HepG2 (cell line): ENCODE measurements at regions not wholly inside any gene's neighbourhood (a gene's known extent, or its start where the extent isn't known, plus 50 kb on each side); places are given as distances from the start of the nearest gene placed in this dataset.
"Not testable (repeated sequence)": the region's sequence is repeated elsewhere in the genome, so short reads cannot be mapped to it uniquely, and the experiment has no call there.

ENCODE experiments used
- CHD2 ChIP-seq: IDR thresholded peaks from 2 replicates; pipeline ENCODE4 v1.6.1; 2011; ENCODE audit warnings: low read depth, low read length, improper control_type of control experiment
- GABPA ChIP-seq, 2 experiments: IDR thresholded peaks; 2 replicates each; pipeline ENCODE4 v1.6.1; 2011 to 2016; ENCODE audit warnings: low read depth in 2 of 2, low read length in 1 of 2, missing biosample characterization in 1 of 2, missing genetic modification characterization in 1 of 2
- KAT2B ChIP-seq: fragments of 150-350 bp; IDR thresholded peaks from 2 replicates; pipeline ENCODE4 v1.6.1; 2014; ENCODE audit warnings: low read depth, low read length, borderline replicate concordance
- KAT8 ChIP-seq: IDR thresholded peaks from 2 replicates; pipeline ENCODE4 v1.6.1; 2016; ENCODE audit warnings: missing genetic modification reagents, missing compliant biosample characterization
- NFATC3 ChIP-seq: sonication (generic); formaldehyde crosslinking; IDR thresholded peaks from 2 replicates; pipeline ENCODE4 v1.5.1; 2020; ENCODE audit warnings: mild to moderate bottlenecking, missing genetic modification reagents
- PATZ1 ChIP-seq: sonication (generic); formaldehyde crosslinking; IDR thresholded peaks from 2 replicates; pipeline ENCODE4 v1.4.0; 2020; ENCODE audit warnings: missing genetic modification reagents
- POLR2A ChIP-seq, 2 experiments: IDR thresholded peaks; 2 replicates each; pipeline ENCODE4 v1.6.1; 2011; ENCODE audit warnings: low read depth in 2 of 2, low read length in 2 of 2, mild to moderate bottlenecking in 1 of 2, moderate library complexity in 1 of 2; ENCODE audit not compliant: insufficient read depth in 1 of 2
- POLR2AphosphoS5 ChIP-seq: IDR thresholded peaks from 2 replicates; pipeline ENCODE4 v1.6.1; 2012; ENCODE audit warnings: low read depth, low read length
- ZFP90 ChIP-seq: sonication (generic); formaldehyde crosslinking; IDR thresholded peaks from 2 replicates; pipeline ENCODE4 v1.8.0; 2022; ENCODE audit warnings: missing genetic modification reagents, mild to moderate bottlenecking, inconsistent platforms, borderline replicate concordance
- ZNF17 ChIP-seq: sonication (generic); formaldehyde crosslinking; IDR thresholded peaks from 2 replicates; pipeline ENCODE4 v1.5.0; 2020; ENCODE audit warnings: mild to moderate bottlenecking, missing genetic modification reagents
- TF ChIP-seq, protein P1 (sequence below): sonication (generic); formaldehyde crosslinking; IDR thresholded peaks from 2 replicates; pipeline ENCODE4 v1.5.0; 2020; ENCODE audit warnings: mild to moderate bottlenecking, missing genetic modification reagents, moderate library complexity
- TF ChIP-seq, protein P2 (sequence below): sonication (generic); formaldehyde crosslinking; IDR thresholded peaks from 2 replicates; pipeline ENCODE4 v1.4.0; 2020; ENCODE audit warnings: missing genetic modification reagents, borderline replicate concordance

DNA sequence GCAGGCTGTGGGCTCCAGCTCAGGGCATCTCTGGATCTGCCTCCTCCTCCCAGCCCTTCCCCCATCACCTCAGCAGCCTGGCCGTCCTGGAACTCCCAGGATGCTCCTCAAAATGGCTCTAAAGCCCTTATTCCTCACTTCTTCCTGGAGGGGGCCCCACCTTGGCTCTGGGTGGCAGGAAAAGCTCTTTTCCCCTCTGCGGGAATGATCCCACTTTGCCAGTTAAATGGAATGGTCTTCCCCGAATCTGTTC, 79.1 kb upstream of the GOLGA6L4 start:
- not testable (repeated sequence) for TF ChIP-seq POLR2AphosphoS5; ZFP90; KAT8 (CRISPR knock-in tag); PATZ1 (CRISPR knock-in tag); CHD2; NFATC3; GABPA (IDR thresholded peaks at IDR 0.05; ENCODE audit: low read depth, low read length); GABPA (CRISPR knock-in tag; IDR thresholded peaks at IDR 0.05; ENCODE audit: low read depth); POLR2A (IDR thresholded peaks at IDR 0.05; ENCODE audit: insufficient read depth in 1 of 2, low read depth in 2 of 2, low read length in 2 of 2); ZNF17; KAT2B
- TF ChIP-seq, protein P1, sequence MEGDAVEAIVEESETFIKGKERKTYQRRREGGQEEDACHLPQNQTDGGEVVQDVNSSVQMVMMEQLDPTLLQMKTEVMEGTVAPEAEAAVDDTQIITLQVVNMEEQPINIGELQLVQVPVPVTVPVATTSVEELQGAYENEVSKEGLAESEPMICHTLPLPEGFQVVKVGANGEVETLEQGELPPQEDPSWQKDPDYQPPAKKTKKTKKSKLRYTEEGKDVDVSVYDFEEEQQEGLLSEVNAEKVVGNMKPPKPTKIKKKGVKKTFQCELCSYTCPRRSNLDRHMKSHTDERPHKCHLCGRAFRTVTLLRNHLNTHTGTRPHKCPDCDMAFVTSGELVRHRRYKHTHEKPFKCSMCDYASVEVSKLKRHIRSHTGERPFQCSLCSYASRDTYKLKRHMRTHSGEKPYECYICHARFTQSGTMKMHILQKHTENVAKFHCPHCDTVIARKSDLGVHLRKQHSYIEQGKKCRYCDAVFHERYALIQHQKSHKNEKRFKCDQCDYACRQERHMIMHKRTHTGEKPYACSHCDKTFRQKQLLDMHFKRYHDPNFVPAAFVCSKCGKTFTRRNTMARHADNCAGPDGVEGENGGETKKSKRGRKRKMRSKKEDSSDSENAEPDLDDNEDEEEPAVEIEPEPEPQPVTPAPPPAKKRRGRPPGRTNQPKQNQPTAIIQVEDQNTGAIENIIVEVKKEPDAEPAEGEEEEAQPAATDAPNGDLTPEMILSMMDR = not testable (repeated sequence)
- TF ChIP-seq, protein P2, sequence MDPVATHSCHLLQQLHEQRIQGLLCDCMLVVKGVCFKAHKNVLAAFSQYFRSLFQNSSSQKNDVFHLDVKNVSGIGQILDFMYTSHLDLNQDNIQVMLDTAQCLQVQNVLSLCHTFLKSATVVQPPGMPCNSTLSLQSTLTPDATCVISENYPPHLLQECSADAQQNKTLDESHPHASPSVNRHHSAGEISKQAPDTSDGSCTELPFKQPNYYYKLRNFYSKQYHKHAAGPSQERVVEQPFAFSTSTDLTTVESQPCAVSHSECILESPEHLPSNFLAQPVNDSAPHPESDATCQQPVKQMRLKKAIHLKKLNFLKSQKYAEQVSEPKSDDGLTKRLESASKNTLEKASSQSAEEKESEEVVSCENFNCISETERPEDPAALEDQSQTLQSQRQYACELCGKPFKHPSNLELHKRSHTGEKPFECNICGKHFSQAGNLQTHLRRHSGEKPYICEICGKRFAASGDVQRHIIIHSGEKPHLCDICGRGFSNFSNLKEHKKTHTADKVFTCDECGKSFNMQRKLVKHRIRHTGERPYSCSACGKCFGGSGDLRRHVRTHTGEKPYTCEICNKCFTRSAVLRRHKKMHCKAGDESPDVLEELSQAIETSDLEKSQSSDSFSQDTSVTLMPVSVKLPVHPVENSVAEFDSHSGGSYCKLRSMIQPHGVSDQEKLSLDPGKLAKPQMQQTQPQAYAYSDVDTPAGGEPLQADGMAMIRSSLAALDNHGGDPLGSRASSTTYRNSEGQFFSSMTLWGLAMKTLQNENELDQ (CRISPR knock-in tag) = not testable (repeated sequence)
